GM18499 (cell line): ENCODE measurements at regions not wholly inside any gene's neighbourhood (a gene's known extent, or its start where the extent isn't known, plus 50 kb on each side); places are given as distances from the start of the nearest gene placed in this dataset.

Experiments used
- ATAC-seq: cut with Tn5 transposase; IDR thresholded peaks from one replicate; pipeline ENCODE4 v1.9.1; 2021; ENCODE audit warnings: moderate number of reproducible peaks; ENCODE audit not compliant: insufficient read depth, unreplicated experiment

GRCh38 chr13:83365723-83366122 is 516.6 kb downstream of the SLITRK1 start:
- ATAC-seq = no peak

GRCh38 chr13:83355041-83355440 is 527.2 kb downstream of the SLITRK1 start:
- ATAC-seq = no peak

DNA sequence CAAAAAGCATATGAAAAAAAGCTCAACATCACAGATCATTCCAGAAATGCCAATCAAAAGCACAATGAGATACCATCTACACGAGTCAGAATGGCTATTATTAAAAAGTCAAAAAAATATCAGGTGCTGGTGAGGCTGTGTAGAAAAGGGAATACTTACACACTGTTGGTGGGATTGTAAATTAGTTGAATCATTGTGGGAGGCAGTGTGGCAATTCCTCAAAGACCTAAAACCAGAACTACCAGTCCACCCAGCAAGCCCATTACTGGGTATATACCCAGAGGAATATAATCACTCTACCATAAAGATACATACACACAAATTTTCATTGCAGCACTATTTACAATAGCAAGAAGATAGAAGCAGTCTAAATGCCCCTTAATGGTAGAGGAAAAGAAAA is 529.9 kb downstream of the SLITRK1 start:
- ATAC-seq = no peak

DNA sequence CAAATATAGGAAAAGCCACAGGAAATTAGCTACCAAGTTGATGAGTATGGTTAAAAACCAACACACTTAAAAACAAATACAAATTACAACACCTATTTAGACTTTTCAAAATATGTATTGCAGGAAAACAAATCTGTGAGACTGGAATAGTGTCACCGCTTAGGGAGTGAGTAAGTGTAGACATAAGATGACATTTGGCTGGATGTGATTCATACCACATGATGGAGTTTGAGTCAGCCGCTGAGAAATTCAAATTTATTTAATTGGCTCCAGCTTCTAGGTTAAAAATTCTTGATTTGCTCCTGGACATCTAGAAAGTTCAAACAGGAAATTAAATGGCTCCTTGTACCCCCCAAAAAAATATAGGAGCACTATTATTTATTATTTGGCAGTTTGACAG is 531.7 kb downstream of the SLITRK1 start:
- no peak for ATAC-seq

GRCh38 chr13:83344518-83344917 is 537.8 kb downstream of the SLITRK1 start:
- no peak for ATAC-seq

DNA sequence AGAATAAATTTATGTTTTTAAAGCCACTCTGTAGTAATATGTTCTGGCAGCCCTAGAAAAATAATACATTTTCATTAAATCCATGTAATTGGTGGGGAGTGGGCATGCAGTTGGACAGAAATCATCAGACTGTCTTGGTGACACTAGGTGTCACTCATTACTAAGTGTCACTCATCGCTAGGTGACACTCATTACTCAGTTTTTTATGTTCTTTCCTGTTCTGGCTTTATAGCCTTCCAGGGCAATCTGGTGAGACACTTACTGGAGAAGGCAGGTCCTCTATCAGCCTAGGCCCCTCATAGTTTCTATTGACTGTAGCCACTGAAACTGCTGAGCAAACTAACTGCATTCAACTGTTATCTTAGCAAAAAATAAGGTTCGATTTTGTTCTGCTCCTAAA is 542.1 kb downstream of the SLITRK1 start:
- ATAC-seq = no peak

DNA sequence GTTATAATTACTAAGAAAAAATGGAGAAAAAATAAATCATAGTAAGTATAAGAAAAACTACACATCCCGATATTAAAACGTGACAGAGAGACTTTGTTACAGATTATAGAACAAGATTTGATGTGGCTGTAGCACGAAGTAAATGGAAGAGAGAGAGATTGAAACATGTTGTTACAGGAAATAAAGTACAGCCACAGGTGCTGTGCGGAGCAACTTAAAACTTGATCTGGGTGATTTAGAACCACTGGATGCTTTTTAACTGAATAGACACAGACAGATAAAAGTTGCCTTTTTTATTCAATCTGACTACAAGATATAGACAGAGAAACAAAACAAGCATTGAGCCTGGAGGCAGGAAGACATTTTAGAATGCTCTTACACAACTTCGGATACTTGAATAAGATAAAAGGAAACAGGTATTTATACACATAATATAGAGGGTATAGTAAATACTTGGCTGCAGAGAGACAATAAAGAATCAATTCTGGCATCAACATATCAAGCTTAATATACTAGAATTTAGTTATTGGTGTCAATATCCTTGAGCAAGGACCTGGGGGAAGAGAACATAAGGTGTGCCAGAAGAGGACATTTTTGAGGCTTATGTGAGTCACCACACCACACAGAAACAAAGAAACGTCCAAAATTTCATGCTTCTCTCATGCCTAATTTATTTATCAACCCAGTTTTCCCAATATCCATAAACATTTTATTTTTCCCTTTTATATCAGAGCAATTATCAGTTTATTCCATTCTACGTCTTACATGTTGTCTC is 548.5 kb downstream of the SLITRK1 start:
- ATAC-seq = no peak

- ATAC-seq = no peak
These were observed 549.5 kb downstream of the SLITRK1 start for GRCh38 chr13:83332751-83333150.

DNA sequence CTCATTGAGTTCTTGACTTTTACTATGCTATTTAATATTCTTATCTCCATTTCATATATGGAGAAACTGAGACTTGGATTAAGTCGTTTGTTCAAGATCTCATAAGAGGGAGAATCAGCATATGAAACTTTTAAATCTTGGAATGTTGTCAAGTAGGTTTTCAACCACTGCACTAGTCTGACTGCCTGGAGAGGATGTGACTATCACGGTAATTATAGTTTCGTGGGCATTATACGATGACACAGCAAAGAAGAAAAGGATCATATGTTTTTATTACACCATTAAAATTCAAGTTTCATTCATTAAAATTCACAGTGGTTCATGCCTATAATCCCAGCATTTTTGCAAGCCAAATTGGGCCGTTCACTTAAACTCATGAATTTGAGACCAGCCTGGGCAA is 555.2 kb downstream of the SLITRK1 start:
- no peak for ATAC-seq

- ATAC-seq = no peak
These were observed 557.0 kb downstream of the SLITRK1 start for GRCh38 chr13:83325125-83325853.

- no peak for ATAC-seq
These were observed 570.2 kb downstream of the SLITRK1 start for GRCh38 chr13:83311886-83312577.

- no peak for ATAC-seq
These were observed 583.7 kb downstream of the SLITRK1 start for GRCh38 chr13:83298617-83299016.

DNA sequence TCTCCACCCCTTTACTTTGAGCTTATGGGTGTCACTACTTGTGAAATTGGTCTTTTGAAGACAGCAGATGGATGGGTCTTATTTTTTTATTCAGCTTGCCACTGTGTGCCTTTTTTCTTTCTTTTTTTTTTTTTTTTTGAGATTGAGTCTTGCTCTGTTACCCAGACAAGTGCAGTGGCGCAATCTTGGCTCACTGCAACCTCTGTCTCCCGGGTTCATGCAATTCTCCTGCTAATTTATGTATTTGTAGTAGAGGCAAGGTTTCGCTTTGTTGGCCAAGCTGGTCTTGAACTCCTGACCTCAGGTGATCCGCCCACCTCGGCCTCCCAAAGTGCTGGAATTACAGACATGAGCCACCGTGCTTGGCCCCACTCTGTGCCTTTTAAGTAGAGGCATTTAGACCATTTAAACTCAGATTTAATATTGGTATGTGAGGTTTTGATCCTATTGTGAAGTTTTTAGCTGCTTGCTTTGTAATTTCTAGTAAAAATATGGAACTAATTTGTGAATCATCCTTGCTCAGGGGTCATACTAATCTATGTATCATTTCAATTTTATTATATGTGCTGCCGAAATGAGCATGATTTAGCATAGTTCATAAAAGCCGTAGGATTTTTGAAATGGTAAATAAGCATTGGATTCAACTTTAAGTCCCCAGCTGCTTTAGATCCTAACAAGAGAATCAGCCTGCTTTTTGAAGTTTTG is 584.5 kb downstream of the SLITRK1 start:
- ATAC-seq = no peak

DNA sequence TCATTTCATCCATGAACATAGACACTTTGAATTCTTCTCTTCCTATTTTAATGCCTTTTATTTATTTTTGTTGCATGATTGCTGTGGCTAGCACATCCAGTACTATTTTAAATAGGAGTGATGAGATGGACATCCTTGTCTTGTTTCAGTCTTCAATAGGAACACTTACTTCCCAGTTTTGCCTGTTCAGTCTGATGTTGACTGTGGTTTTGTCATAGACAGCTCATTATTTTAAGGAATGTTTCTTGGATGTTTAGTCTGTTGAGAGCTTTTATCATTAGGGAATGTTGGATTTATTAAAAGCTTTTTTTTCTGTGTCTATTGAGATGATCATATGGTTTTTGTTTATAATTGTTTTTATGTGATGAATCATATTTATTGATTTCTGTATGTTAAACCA is 586.6 kb downstream of the SLITRK1 start:
- ATAC-seq = no peak

DNA sequence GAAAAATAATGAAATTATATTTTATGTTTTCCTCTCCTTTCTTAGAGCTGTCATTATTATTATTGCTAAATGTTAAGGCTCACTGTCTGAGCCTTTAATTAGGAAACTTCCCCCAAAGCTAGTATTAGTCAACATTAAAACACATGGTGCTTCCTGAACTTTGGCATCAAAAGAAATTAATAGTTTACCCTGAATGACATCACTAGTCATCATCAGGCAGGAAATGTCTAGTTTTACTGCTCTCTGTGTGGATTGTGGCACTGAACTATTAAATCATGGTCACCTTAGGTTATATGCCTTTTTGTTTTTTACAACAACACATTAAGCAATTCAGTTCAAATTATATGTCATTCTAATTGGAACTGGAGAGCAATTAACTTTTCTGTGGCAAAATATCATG is 595.5 kb downstream of the SLITRK1 start:
- no peak for ATAC-seq

GRCh38 chr13:83281654-83282053 is 600.6 kb downstream of the SLITRK1 start:
- ATAC-seq = no peak

DNA sequence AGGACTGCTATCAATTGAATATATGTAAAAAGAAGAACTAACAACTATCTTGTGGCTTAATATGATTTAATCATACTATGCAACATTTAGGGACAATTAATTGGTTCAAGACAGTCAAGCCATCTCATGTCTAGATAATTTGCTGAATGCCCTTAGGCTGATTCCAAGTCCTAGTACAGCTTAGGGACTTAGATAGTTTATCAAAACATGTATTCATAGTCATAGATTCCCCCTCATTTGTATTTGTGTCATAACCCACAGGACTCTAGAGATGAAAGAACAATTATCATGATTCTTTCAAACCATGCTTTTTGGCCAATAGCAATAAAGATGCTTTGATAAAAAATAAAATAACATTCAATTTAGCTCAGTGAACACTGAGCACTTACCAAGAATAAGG is 607.6 kb downstream of the SLITRK1 start:
- ATAC-seq = no peak

DNA sequence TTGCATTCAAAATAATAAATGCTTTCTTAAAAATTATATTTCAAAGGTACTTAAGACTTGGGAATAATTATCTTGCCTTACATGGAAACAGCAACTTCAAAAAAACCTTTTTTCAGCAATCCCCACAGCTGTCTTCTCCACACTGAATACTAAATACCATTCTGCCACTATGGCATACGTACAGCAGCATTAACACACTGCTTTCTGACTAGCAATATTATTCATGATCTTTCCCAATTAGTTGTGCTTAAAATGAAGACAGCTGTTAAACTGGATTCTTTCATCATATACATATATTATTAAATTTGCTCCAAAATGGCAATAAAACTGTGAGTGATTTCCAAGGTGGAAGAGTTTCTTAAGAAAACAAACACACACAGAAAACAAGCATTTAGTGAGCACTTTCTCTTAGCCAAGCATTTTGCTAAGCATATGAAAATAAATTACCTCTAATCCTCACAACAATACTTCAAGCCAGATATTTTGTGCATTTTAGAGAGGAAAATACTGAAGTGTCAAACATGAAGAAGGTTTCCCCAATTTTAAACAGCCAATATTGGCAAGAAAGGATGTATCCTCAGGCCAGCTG is 609.5 kb downstream of the SLITRK1 start:
- ATAC-seq = no peak

GRCh38 chr13:83272076-83272475 is 610.2 kb downstream of the SLITRK1 start:
- ATAC-seq = no peak

GRCh38 chr13:83265279-83265678 is 617.0 kb downstream of the SLITRK1 start:
- ATAC-seq = no peak
